Activated naive CD8-positive, alpha-beta T cell treated with anti-CD3 and anti-CD28 coated beads, Interleukin-2, amount 50 U/mL, for 16 hours (primary cell): ENCODE measurements at regions not wholly inside any gene's neighbourhood (a gene's known extent, or its start where the extent isn't known, plus 50 kb on each side); places are given as distances from the start of the nearest gene placed in this dataset.

Experiments
- DNase-seq: peaks from one replicate; pipeline ENCODE4 v3.0.0-alpha.2; 2020; ENCODE audit warnings: low read depth, low spot score

DNA sequence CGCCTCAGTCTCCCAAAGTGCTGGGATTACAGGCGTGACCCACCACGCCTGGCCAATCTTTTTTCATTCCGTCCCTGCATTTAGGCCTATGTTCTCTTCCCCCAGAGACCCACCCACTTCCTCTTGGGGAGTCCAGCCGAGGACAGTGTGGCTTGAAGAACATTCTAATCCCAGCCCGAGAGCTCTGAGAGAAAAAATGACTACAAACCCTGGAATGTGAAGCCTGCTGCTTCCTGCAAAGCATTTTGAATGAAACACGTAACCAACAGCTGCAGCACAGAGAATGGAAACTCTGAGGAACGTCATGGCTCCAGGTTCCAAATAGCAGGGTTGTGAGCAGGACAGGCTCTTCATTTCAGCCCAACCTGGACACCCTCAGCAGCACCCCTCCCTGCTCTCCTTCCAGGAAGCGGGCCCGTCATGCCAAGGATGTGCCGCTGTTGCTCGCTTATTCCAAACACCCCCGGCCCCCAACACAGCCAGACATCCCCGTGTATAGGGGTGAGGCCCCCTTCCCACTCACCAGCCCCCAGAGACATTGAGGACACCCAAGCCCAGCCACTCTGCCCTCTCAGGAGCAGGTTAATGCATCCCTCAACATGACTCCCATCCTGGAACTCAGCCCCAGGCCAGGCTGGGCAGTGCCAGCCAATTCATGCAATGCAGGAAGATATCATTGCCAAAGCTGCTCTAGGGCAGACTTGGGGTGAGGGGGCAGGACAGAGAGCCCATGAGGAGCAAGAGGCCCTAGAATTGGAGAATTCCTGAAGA is 139.8 kb downstream of the ZFP36L2 start:
- DNase-seq, result no peak

DNA sequence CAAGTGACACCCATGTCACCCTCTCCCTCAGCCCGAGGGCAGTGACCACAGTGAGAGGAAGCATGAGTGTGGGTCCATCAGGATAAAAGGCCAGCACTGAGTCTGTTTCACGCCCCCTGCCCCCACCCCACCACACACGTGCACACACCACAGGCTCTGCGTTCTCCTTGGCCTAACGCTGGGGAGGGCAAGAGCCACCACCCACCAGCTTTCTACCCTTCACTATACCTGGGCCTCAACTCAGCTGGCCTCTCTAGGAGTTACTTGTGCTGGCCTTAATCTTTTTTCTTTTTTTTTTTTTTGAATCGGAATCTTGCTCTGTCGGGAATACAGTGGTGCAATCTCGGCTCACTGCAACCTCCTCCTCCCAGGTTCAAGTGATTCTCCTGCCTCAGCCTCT is 140.5 kb downstream of the ZFP36L2 start:
- DNase-seq, result no peak

DNA sequence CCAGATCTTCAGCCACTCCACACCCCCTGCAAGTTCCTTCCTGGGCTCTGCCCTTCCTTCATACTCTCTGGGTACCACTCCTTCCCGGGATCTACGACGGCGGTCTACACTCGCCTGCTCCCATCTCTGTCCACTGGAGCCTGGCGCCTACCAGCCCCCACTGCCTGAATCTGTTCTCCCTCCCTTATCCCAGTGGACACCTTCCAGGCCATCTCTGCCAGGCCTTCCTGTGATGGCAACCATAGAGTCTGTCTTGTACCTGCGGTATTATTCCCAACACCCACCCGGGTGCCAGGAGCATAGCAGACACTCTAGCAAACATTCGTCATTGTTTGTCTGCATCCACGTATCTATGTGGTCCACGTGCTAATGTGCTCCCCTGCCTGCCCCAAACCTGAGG is 140.9 kb downstream of the ZFP36L2 start:
- no peak for DNase-seq

DNA sequence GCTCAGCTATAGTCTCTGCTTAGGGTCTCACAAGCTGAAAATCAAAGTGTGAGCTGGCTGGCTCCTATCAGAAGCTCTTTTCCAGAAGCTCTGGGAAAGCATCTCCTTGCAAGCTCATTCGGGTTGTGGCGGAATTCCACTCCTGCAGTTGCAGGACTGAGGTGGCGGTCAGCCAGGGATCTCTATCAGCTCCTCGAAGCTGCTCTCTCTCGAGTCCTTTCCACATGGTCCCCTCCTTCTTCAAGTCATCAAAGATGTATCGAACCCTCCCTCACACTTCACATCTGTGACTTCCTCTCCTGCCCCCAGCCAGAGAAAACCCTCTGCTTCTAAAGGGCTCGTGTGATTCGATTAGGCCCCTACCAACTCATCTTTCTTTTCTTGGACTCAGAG is 141.7 kb downstream of the ZFP36L2 start:
- DNase-seq, result no peak

DNA sequence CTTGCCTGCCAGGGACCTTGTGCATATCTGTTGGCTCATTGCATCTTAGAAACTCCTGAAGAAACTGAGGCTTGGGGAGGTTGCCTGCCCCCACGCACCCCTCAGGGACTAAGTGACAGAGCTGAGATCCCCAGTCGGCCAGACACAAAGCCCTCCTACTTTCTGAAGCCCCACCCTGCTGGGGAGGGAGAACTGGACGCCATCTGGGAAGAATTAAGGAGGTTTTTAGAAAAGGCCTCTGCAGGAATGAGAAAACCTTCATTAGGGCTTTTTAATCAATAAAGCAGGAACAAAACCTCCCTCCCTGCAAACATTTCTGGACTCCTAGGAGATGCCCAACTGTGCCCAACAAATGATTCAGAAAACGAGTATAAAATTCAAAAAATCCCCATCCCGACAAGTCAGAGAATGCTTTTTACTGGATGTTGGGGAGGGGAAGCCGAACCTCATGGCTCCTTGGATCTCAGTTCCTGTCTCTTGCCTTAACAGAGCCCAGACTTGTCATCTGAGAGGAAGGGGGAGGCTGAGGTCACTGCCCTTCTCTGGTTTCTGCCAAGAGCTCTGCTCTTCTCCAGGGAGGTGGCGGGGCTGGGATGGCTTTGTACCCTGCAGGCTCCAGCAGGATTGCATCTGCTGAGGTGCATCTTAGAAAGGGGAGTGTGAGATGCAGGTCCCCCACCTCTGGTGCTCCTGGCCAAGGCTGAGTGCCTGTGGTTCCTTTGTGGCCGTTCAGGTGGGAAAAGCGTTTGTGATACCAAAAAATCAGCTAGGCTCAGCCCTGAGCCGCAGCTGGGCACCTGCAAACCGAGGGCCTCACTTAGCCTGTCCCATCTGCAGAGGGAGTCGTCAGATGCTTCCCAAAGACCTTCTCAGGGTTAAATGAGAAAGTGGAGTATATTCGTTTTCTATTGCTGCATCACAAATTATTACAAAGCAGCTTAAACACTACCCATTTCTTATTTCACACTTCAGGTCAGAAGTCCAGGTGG is 142.4 kb downstream of the ZFP36L2 start:
- no peak for DNase-seq

DNA sequence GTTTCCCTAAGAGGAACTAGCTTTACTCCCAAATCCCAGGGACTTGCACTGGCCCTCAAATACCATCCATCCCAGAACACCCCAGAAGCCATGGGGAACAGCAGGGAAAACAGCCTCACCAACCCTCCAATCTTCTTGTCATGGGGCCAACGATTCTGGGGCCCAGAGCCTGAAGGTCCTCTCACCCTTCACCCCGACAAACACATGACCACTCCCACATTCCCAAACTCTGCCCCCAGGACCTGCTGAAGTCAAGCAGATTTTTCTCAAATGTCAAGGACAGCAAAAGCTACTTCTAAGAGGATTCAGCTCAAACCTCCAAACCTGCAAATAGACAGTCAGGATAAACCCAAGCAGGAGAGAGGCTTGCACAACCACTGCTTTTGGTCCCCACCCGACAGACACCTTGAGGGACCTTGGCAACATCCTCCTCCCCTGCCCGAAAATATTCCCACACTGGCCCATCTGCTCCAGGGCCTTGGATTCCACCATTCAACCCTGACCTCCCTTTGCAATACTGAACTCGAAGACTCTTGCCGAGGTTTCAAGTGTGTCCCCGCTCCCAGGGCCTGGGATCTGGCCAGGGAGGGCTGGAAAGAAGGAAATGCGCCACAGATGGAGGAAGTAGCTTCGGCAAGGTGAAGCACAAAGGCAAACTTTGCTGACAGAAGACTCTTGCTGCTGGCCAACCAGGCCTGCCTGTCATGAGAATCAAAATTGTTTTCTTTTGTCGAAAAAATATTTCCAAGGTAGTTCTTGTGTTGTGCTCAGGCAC is 143.3 kb downstream of the ZFP36L2 start:
- no peak for DNase-seq

DNA sequence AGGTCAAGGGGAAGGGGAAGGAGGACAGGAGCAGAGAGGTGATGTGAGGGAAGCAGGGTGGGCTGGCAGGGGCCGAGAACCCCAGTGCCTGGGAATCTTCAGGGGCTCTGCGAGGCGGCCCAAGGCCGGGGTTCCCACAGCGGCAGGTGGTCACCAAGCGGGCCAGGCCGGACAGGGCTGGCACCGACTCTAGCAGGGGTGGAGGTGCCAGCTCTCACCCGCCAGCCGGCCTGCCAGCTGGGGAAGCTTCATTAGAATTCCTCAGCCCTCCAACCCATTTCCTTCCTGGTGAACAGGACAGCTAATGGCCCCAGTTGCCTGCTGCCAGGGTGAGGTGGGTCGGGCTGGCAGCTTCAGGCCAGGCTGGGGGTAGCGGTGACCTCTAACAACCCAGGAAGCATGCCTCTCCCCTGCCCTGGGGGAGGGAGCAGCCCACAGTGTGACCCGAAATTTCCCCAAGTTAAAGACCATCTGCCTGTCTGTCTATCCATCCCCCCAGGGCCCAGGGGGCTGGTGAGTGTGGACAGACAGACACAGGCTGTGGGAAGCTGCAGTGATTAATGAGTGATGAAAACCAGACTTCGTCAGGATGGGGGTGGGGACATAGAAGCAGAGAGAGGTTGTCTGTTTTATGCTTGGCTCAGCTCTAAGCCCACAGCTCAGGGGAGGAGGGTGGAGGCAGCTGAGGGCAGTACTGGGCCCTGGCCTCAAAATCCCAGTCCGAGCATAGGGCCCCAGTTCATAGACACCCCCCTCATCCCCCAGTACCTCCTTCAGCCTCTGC is 144.1 kb downstream of the ZFP36L2 start:
- no peak for DNase-seq

DNA sequence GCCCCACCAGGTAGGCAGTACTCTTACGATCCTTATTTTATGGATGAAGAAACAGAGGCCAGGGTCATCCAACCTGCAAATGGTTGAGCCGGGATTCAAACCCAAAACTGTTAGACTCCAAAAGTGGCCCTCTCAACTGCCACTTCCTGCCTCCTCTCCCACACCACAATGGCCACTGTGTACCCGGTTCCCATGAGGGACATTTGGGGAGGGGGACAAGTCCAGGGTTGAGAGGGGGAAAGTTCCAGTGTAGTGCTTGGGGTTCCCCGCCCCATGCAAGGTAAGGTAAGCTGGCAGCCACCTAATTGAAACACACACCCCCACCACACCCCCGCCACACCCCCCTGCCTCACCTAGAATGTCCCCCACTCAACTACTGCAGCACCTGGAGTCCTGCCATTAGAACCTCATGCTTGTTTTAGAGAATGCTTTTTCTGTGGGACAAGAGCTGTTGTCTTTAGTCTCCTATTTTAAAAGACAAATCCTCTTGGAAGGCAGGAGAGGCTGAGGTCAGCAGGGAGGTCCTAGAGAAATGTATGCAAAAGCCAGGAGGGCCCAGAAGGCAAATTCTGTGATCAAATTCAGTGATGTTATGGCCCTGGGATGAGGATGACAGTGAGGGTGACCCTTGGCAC is 145.2 kb downstream of the ZFP36L2 start:
- no peak for DNase-seq

DNA sequence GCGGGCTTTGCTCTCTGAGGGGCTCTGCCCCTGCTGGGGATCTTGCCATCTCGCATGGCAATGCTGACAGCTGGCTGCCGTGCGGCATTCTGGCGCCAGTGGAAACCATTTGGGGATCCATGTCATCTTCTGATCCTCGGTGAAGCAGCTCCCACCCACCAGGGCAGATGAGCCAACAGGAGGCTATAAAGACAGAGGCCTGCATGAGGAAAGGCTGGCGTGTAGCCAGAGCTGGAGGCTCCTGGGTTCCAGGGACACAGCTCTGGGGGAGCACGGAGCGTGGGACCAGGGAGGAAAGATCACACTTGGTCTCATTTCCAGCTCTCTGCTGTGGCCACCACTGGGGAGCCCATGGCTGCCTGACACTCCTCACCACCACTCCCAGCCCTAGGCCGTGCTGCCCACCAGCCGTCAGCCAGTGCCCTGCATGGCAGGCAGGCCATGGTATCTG is 145.8 kb downstream of the ZFP36L2 start:
- no peak for DNase-seq

DNA sequence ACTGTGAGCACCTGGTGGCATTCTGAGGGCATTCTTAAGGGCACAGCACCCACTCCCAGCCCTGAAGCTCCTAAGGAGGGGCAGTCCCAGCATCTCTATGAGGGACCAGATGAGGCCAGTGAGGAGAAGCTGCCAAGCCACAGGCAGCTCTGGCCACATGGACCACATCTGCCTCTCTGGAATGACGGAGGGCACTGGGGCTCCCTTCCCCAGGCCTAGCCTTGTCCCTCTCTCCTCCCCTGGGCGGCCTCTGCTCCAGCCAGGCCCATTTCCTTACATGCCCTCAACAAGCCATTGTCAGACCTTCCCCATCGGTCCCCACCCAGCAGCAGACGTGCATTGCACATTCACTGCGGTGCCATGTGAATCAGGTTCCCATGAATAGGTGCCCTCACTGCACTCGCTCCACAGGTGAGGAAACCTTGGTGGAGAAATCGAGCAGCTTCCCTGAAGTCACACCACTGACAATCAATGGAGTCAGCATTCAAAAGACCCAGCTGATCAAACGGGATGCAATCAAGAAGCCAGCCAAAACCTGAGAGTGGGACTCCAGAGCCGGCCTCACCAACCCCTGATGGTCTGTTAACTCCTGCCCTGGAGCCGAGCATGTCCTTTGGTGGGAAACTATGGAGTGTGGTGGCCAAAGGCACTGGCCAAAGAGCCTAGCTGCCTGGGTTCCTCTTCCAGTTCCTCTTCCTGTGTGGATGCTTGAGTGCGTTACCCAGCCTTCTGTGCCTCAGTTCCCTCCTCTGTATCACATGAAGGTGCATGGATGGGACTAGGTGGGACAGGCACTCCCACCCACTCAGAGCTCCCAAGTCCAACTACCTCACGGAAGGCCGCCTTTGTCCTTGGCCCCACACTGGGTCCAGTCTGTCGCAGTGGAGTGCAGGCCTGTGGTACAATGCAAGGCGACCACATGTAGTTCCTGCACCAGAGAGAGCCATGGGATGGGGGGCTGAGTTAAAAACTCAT is 147.3 kb downstream of the ZFP36L2 start:
- DNase-seq, result no peak

DNA sequence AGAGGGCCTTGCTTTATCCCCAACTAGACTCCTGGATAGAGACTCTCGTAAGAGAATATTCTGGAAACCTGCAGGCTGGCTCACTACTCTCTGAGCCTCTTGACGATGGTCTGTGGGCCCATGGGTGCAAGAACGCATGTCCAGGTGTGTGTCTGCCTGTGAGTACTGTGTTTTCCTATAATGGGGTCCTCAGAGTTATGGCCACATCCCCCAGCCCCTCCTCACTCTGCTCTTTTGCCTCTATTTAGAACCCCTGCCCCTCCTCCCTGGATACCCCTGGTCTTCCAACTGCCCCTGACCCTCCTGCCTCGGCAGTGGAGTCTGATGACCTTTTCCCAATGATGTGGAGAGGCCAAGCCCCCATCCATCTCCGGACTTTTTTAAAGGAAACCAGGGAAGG is 148.1 kb downstream of the ZFP36L2 start:
- DNase-seq, result no peak

DNA sequence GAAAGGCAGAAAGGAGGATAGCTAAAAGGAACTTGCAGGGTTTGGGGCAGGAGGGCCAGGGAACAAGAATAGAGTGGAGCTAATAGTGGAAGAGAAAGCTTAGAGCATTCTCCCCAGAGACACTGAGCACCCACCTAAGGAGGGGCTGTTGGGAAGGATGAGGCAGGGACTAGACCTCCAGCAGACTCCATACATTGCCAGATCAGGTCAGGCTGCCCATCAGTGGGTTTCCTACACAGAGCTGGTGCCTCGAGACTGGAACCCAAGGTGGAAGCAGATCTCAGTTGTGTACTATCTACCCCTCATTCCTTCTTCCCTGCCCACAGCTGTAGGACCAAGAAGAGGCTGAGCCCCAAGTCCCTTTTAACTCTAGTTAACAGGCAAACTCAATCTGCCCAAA is 148.5 kb downstream of the ZFP36L2 start:
- no peak for DNase-seq

DNA sequence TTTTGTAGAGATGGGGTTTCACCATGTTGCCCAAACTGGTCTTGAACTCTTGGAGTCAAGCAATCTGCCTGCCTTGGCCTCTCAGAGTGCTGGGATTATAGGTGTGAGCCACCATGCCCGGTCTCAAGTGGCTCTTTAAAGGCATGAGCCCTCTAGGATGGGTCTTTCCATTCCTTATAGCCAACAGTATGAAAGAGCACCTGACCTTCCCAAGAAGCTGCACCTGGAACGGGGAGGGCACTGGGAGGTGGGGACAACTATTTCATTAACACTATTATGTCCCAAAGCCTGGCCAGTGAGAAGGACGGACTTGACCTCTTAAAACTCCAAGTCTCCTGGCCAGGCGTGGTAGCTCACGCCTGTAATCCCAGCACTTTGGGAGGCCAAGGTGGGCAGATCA is 149.7 kb downstream of the ZFP36L2 start:
- DNase-seq, result no peak

DNA sequence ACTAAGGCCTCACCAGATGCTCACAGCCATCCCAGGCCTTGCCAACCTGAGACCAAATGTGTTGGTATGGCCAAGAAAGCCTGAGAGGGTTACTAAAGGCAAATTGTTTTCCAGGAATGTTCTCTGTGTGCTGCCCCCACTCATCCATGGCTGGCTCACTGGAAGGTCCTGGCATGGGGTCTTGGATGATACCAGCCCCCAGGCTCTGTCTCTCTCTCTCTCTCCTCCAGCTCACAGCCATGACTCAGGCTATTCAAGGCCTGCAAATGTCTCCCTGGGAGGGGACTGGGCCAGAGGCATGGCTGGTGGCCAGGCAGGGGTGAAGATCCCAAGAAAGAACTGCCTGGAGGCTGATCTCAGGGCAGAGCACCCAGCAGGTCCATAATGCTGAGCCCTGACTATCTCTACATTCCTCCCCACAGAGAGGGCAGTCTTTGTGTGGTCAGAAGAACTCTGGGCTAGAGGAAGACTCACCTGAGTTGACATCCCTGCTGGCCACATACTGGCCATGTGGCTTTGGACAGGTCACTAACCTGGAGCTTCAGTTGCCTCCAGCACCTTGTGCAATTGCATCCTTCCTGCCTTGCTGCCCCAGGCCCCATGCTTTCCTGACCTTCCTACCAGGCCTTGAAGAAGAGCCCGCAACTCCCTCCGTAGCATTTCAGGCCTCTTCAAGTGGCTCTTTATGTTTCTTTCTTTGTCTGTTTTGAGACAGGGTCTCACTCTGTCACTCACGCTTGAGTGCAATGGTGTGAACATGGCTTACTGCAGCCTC is 150.4 kb downstream of the ZFP36L2 start:
- DNase-seq, result no peak

DNA sequence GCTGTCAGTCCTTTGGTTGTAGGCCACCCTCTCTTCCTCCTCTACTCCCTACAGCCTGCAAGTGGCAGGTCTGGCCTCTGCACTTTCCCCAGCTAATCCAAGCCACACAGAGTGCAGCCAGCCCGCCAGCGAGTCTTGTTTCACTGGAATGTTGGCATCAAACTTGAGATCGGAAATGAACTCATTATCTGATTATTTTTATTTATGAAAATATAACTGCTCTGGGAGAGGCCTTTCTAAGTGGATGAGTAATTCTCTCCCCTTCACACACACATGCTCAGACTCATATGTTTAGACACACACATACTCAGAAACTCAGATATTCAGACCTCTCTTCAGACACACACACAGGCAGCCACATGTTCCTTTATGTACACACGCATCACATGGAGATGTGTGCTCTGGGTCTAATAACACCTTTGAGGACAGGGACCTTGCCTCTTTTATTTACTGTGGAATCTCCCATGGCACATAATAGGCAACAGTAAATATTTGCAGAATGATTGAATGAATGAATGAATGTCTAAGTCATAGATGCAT is 151.3 kb downstream of the ZFP36L2 start:
- DNase-seq, result no peak

DNA sequence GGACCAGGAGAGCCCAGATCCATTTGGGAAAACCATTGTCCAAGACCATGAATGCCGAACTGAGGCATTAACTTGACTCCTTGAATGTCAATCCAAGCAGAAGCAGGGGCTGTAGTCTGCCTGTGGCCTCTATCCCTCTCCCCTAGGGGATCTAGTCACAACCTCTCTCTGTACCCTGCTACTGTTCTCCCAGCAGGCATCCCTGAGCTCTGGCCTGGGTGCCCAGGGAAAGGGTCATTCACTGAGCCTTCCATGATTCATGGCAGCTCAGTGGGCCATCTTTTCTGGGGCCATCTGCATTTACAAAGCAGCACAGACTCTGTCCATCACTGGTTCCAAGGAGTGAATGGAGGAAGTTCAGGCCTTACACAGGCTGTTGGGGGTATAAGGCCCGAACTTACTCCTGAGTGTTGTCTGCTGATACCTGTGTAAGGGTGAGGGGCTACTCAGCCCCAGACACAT is 151.8 kb downstream of the ZFP36L2 start:
- no peak for DNase-seq

DNA sequence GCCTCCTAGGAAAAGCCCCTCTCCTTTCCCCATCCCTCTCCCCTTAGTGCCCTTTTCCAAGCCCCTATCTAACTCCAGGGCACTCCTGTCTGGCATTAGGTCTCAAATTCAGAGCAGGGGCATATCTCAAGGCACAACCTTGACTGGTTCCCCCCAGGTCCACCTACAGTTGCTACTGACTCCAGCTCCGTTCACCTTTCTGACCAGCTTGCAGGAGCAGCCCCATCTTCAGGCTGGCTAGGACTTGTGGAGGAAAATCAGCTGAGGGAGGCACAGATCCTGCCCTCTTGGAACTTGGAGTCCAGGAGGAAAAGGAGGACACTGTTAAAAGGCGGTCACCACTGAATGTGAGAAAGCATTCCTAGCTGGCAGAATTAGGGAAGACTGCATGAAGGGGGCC is 152.4 kb downstream of the ZFP36L2 start:
- no peak for DNase-seq

DNA sequence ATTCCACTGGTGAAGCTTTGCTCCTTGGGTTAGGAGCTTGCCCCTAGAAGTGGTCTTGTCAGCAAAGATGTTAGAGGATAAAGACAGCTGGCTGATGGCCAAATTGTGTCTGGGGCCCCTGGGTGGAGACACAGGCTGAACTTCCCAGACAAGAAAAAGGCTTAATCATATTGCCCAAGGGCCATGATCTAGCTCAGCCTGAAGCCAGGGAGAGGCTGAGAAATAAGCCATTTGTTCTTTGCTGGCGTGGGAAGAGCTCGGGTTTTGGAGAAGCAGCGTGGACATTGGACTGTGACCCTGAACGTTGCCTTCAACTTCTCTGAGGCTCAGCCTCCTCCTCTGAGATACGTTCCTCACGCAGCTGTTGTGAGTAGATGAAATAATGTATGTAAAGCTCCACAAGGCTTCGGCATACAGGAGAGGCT is 153.0 kb downstream of the ZFP36L2 start:
- no peak for DNase-seq
